SHP77 treated with DMSO at 0.1 percent for 48 hours (cell line): ENCODE measurements at regions not wholly inside any gene's neighbourhood (a gene's known extent, or its start where the extent isn't known, plus 50 kb on each side); places are given as distances from the start of the nearest gene placed in this dataset.
"Not testable (repeated sequence)": the region's sequence is repeated elsewhere in the genome, so short reads cannot be mapped to it uniquely, and the experiment has no call there.

Experiments
- DNase-seq: peaks from one replicate; lab custom pipeline; 2025; lab: John Stamatoyannopoulos, UW

GRCh38 chr1:223023863-223024262, 119.2 kb downstream of the TLR5 start:
- no peak for DNase-seq

DNA sequence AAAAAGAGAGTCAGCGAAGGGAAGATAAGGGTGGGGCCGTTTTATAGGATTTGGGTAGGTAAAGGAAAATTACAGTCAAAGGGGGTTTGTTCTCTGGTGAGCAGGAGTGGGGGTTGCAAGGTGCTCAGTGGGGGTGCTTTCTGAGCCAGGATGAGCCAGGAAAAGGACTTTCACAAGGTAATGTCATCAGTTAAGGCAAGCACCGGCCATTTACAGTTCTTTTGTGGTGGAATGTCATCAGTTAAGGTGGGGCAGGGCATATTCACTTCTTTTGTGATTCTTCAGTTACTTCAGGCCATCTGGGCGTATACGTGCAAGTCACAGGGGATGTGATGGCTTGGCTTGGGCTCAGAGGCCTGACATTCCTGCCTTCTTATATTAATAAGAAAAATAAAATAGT, 118.6 kb downstream of the TLR5 start:
- DNase-seq = not testable (repeated sequence)

DNA sequence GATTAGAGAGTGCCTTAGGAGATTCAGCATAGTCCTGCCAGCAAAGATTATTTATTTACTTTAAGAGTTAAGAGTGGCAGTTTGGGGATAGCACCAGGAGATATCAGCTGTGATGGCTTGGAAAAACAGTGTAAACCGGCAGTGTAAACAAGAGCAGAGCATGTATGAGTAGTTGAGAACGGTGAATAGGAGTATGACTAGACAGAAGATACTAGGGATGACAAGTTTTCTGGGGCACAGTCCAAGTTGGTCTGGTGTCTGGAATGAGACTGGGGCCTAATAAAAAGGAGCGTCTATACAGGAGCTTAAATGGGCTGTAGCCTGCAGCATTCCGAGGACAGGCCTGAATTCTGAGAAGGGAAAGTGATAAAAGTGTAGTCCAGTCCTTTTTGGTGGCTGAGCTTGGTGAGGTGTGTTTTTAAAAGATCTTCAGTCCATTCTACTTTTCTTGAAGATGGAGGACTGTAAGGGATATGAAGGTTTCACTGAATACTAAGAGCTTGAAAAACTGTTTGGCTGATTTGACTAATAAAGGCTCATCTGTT, 117.8 kb downstream of the TLR5 start:
- DNase-seq = not testable (repeated sequence)

DNA sequence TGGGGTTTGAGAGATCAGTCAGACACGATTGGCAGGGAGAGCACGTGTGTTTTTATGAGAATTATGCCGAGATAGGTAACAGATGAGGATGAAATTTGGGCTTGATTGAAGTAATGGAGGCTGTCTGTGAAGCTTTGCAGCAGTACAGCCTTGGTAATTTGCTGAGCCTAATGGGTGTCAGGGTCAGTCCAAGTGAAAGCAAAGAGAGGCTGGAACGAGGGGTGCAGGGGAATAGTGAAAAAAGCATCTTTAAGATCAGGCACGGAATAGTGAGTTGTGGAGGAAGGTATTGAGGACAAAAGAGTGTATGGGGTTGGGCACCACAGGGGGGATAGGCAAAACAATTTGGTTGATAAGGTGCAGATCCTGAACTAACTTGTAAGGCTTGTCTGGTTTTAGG, 116.4 kb downstream of the TLR5 start:
- DNase-seq = not testable (repeated sequence)

DNA sequence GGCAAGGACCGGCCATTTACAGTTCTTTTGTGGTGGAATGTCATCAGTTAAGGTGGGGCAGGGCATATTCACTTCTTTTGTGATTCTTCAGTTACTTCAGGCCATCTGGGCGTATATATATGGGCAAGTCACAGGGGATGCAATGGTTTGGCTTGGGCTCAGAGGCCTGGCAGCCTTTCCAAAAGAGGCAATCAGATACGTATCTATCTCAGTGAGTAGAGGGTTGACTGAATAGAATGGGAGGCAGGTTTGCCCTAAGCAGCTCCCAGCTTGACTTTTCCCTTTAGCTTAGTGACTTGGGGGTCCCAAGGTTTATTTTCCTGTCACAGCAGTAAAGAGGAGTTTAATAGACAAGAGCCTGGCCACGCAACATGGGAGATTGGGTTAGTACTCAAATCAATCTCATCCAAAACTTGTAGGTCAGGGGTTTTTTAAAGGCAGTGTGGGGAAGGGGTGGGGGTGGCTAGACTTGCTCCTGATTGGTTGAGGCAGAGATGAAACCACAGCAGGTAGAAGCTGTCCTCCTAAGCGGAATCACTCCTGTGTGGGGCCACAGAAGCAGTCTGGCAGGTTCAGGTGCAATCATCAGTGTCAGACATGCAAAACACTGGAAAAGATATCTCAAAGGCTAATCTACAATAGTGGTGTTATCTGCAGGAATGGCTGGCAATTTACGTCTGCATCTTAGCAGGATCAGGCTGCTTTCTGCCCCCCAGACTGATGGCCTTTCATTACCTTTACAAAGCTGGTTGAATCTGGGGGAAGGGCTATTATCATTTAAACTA, 112.9 kb downstream of the TLR5 start:
- DNase-seq = no peak

- DNase-seq = no peak
Observed at GRCh38 chr1:223030871-223031400, 112.1 kb downstream of the TLR5 start.

- DNase-seq = no peak
Observed at GRCh38 chr1:223031733-223032601, 111.1 kb downstream of the TLR5 start.

DNA sequence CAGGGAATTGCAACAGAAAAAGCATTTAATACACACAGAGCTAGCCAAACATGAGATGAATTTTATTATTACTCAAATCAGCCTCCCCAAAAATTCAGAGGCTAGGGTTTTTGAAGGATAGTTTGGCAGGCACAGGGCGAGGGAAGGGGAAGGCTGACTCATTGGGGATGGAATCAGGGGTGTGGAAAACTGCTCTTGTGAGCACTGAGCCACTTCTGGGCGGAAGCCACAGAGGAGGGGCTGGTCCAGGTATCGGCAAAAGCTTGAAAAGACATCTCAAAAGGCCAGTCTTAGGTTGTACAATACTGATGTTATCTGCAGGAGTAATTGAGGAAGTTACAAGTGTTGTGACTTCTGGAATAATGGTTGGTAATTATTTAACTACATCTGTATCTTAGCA, 109.4 kb downstream of the TLR5 start:
- no peak for DNase-seq

- no peak for DNase-seq
Observed at GRCh38 chr1:223034270-223034798, 108.7 kb downstream of the TLR5 start.

DNA sequence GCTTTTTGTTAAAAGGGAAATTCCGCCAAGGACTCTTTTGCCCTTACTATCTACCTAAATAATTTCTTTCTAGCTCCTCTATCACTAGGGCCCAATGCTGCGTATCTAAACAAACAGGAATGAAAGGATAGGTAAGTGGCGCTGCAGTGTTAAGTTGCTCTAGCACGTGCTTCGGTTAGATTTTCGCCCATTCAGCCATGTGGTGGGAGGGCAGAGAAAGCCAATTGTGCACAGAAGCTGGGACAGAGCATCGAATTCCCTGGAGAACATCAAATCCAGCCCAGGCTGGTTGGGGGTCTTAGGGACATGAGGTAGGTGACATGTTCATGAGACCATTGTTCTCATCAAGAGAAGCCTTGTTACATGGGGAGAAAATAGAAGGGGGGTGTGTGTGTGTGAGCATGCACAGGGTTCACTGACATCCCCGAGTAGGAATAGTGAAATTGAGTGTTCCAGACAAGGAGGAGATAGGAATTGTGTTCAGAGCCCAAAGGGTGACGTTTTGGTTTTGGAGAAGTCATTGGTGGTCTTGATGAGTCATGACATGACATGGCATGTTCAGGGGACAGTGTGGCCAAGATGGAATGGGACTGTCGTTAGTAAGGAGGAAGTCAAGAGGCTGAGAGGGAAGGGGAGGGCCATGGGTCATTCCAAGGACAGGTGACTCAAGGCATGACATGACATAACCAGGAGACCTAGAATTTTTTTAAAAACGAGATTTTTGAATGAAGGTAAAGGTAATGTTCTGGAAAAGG, 107.1 kb downstream of the TLR5 start:
- DNase-seq = no peak

- DNase-seq = no peak
Observed at GRCh38 chr1:223036479-223036845, 106.6 kb downstream of the TLR5 start.

GRCh38 chr1:223037845-223038244, 105.2 kb downstream of the TLR5 start:
- no peak for DNase-seq

- DNase-seq = no peak
Observed at GRCh38 chr1:223038288-223039006, 104.6 kb downstream of the TLR5 start.

DNA sequence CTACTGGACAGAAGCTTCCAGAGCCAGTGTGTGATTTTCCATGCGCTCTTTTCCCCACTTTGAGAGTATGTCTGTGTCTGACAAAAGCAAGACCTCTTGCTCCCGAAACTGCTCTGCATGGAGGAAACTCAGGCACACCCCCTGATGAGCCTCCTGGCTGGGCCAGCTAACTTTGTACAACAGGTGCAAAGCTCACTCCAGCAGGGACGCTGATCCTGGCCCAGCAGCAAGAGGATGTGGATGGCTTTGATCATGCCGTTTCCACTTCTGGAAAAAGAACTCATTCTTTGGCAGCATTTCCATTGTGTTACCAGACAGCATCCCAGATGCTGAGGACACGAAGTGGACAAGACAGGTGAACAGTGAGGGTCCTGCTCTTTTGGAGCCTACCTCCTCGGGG, 103.1 kb downstream of the TLR5 start:
- no peak for DNase-seq

DNA sequence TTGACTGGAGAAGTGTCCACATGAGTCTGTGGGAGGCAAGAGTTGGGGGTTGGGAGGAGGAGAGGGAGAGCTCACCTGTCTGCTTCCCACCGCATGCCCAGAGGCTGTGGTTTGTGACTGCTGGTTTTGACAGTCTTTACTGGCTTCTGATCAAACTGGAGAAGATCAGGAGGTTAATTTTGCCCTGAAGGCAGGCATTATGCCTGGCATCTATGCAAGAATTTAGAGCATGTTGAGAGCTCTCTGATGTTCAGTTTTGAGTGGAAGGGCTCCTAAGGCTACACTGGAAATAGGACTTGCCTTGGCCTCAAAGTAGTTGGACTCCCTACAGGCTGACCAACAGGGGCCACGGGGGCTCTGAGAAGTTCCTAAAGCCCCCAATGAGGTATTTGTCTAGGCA, 101.6 kb downstream of the TLR5 start:
- no peak for DNase-seq

DNA sequence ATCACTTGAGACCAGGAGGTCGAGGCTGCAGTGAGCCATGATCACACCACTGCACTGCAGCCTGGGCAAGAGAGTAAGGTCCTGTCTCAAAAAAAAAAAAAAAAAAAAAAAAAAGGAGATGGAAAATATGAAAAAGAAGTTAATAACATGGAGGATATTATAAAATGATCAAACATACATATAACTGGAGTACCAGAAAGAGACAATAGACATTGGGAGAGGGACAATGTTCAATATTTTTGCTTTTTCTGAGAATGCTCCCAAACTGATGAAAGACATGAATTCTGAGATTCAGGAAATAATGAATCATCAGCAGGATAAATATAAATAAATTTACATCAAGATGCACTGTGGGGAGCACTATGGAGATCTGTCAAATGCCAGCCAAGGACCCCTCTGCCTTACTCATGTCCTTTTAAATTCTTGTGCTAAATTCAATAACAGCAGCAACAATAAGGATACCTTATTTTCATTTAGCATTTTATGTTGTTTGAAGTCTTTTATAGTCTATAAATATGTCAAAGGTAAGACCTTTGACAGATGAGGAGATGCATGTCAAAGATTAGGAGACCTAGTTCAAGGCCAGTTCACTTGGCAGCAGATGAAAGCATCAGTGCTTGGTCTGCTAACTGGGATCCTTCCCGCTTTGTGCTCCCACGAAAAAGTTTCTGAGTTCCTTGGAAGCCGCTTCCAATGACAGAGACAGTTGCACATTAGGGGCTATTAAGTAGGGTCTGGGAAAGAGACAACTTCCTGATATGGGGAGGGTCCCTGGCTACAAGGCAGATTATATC, 97.7 kb downstream of the TLR5 start:
- DNase-seq = no peak

- no peak for DNase-seq
Observed at GRCh38 chr1:223046011-223046410, 97.0 kb downstream of the TLR5 start.

- DNase-seq = not testable (repeated sequence)
Observed at GRCh38 chr1:223046463-223046862, 96.6 kb downstream of the TLR5 start.

DNA sequence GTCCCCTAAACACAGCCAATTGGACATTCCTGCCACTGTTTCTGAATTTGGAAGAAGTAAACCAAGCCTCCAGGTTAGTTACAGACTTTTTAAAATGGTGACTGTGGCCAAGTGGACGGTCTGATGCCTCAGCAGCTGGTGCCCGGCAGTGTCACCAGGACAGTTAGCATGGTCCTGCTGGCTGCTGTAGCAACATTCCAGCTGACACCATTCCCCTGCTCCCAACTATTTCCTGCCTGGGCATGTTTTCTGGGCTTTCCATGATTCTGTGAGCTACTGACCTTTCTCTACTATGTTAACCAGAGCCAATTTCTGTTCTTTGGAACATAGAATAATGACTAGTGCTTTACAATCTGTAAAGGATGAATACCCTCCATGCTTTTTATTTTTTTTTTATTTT, 95.0 kb downstream of the TLR5 start:
- no peak for DNase-seq

- DNase-seq = no peak
Observed at GRCh38 chr1:223052462-223052861, 90.6 kb downstream of the TLR5 start.
